Right renal pelvis (tissue), 4 donors: ENCODE measurements at regions not wholly inside any gene's neighbourhood (a gene's known extent, or its start where the extent isn't known, plus 50 kb on each side); places are given as distances from the start of the nearest gene placed in this dataset.
"Not testable (repeated sequence)": the region's sequence is repeated elsewhere in the genome, so short reads cannot be mapped to it uniquely, and the experiment has no call there.

Experiments used
- DNase-seq, 4 donors: peaks; one replicate each; pipeline ENCODE4 v3.0.0-alpha.2; 2013; ENCODE audit warnings: low read depth in 4 of 4, low spot score in 3 of 4, missing footprints in 1 of 4

GRCh38 chr2:113838744-113839444, 51.0 kb upstream of the ACTR3 start:
- no peak for DNase-seq

GRCh38 chr2:113838277-113838676, 51.6 kb upstream of the ACTR3 start:
- DNase-seq: no peak

- DNase-seq: no peak
Observed at GRCh38 chr2:113834051-113834730, 55.7 kb upstream of the ACTR3 start.

- DNase-seq: no peak
Observed at GRCh38 chr2:113832795-113833290, 57.0 kb upstream of the ACTR3 start.

GRCh38 chr2:113831161-113831560, 58.7 kb upstream of the ACTR3 start:
- DNase-seq: no peak

GRCh38 chr2:113829761-113830160, 60.1 kb upstream of the ACTR3 start:
- DNase-seq: no peak

- no peak for DNase-seq
Observed at GRCh38 chr2:113829270-113829669, 60.6 kb upstream of the ACTR3 start.

GRCh38 chr2:113828049-113828742, 61.7 kb upstream of the ACTR3 start:
- DNase-seq: no peak

- DNase-seq: no peak
Observed at GRCh38 chr2:113827426-113827825, 62.5 kb upstream of the ACTR3 start.

GRCh38 chr2:113826346-113827285, 63.3 kb upstream of the ACTR3 start:
- DNase-seq: no peak

- no peak for DNase-seq
Observed at GRCh38 chr2:113823716-113824595, 65.9 kb upstream of the ACTR3 start.

GRCh38 chr2:113822087-113822815, 65.8 kb upstream of the SLC35F5 start:
- DNase-seq: no peak

GRCh38 chr2:113818382-113818951, 62.0 kb upstream of the SLC35F5 start:
- peak; percentile 23 to 48 (median 42) for DNase-seq

- not testable (repeated sequence) for DNase-seq
Observed at GRCh38 chr2:113813396-113813795, 57.0 kb upstream of the SLC35F5 start.

GRCh38 chr2:113812204-113812603, 55.8 kb upstream of the SLC35F5 start:
- no peak for DNase-seq

- DNase-seq: no peak
Observed at GRCh38 chr2:113809076-113809736, 52.8 kb upstream of the SLC35F5 start.

- no peak for DNase-seq
Observed at GRCh38 chr2:113807721-113808120, 51.3 kb upstream of the SLC35F5 start.
